Stimulated activated naive CD8-positive, alpha-beta T cell treated with anti-CD3 and anti-CD28 coated beads, Interleukin-15, amount 100 ng/mL, for 72 hours (primary cell): ENCODE measurements at regions not wholly inside any gene's neighbourhood (a gene's known extent, or its start where the extent isn't known, plus 50 kb on each side); places are given as distances from the start of the nearest gene placed in this dataset.

Experiments
- ATAC-seq: fragments of 150-1000 bp; cut with Tn5 transposase; 2 replicates; pipeline ENCODE4 v1.10.0; 2021; ENCODE audit warnings: mild to moderate bottlenecking, moderate library complexity
- DNase-seq, 2 donors: peaks; one replicate each; pipeline ENCODE4 v3.0.0; 2021 to 2022
- H3K27ac Mint-ChIP-seq, 2 donors: one replicate each; pipeline ENCODE4 v1.8.0; 2022; ENCODE audit warnings: mild to moderate bottlenecking in 2 of 2, mixed read lengths in 2 of 2, moderate library complexity in 2 of 2
- H3K27me3 Mint-ChIP-seq: one replicate; pipeline ENCODE4 v1.8.0; 2022; ENCODE audit warnings: mixed read lengths
- H3K4me1 Mint-ChIP-seq: one replicate; pipeline ENCODE4 v1.8.0; 2022; ENCODE audit warnings: mild to moderate bottlenecking, mixed read lengths
- H3K4me3 Mint-ChIP-seq, 2 donors: one replicate each; pipeline ENCODE4 v1.8.0; 2022; ENCODE audit warnings: mild to moderate bottlenecking in 2 of 2, mixed read lengths in 2 of 2, moderate library complexity in 1 of 2
- H3K9me3 Mint-ChIP-seq, 2 donors: one replicate each; pipeline ENCODE4 v1.8.0; 2022; ENCODE audit warnings: mixed read lengths in 2 of 2

GRCh38 chr6:105500693-105501092, 97.8 kb upstream of the PREP start:
- peaks cover 3% of the 10 kb centered on the region for H3K27me3 Mint-ChIP-seq
- no peaks in the 10 kb centered on the region for H3K4me1 Mint-ChIP-seq
- no peak for ATAC-seq
- DNase-seq: no peak
- no peaks in the 10 kb centered on the region for H3K9me3 Mint-ChIP-seq
- H3K4me3 Mint-ChIP-seq: no peak overlapping the region
- no peak overlapping the region for H3K27ac Mint-ChIP-seq

DNA sequence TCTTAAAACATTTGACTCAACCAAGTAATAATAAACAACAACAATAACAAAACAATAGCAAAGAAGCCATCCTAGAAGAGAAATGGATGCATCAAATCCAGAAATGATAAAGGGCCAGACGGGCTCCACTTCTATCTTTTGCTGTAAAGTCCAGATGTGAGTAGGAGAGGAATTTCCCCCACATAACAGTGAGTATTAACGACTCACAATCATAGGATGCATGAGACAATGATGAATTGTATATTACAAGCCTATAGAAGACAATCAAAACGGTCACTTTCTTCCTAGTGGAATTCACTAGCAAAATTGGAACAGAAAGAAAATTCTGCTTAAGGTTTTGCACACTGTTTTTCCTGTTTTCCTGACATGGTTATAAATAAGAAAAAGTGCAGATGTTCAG, 97.0 kb upstream of the PREP start:
- H3K4me1 Mint-ChIP-seq: no peaks in the 10 kb centered on the region
- DNase-seq (no peak), ATAC-seq (no peak)
- no peaks in the 10 kb centered on the region for H3K27me3 Mint-ChIP-seq
- H3K27ac Mint-ChIP-seq: no peak overlapping the region
- H3K9me3 Mint-ChIP-seq: no peaks in the 10 kb centered on the region
- no peak overlapping the region for H3K4me3 Mint-ChIP-seq

DNA sequence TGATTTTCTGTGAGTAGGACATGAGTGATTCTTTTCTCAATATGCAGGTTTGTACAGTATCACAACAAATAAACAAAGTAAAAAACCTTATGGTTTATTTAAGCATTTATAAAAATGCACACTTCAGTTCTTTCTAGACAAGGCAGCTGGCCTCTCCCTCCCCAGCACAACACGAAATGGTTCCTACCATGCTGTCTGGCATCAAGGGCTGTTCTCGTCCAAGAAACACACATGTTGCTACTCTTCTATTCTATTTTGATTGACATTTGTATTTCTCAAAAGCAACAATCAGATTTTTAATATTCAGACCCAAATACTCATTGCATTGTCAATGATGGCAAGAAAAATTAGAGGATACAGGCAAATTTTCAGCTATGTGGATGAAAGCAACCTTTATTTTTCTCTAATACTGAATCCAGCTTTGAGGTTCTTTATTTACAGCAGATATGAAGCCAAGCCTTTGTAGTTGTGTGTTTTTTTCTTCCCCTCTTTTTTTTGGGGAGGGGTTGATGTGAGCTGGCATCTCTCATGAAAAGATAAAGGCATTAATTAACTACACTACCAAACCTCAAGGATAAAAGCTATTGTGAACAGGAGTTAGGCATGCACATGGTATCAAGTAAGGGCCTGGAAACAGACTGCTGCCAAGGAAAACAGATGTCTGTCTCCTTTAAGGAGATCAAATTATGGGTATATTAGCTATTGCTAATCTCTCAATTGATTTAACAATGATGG, 96.4 kb upstream of the PREP start:
- Mint-ChIP-seq H3K9me3 (no peaks in the 10 kb centered on the region), H3K27ac (no peak overlapping the region), H3K27me3 (no peaks in the 10 kb centered on the region), H3K4me3 (no peak overlapping the region), H3K4me1 (no peaks in the 10 kb centered on the region)
- ATAC-seq (no peak), DNase-seq (no peak)

DNA sequence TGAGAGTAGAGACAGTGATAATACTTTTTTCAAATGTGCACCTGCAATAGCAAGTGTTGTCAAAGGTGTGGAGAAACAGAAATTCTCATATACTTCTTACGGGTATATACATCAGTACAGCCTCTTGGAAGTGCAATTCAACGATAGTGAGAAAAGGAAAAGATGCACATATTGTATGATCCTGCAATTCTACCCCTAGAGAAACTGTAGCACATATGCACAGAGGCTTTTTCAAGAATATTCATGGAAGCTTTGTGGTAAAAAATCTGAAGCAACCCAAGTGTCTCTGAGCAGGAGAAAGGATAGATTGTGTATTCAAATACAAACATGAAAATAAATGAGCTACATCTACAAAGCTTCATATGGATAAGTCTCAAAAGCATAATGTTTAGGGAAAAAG, 94.7 kb upstream of the PREP start:
- no peak overlapping the region for H3K4me3 Mint-ChIP-seq
- no peaks in the 10 kb centered on the region for H3K27me3 Mint-ChIP-seq
- DNase-seq: no peak
- H3K4me1 Mint-ChIP-seq: no peaks in the 10 kb centered on the region
- H3K27ac Mint-ChIP-seq: no peak overlapping the region
- H3K9me3 Mint-ChIP-seq: no peaks in the 10 kb centered on the region
- ATAC-seq: no peak

- no peak for ATAC-seq
- H3K4me1 Mint-ChIP-seq: no peaks in the 10 kb centered on the region
These were observed 92.6 kb upstream of the PREP start for GRCh38 chr6:105495515-105495914.

GRCh38 chr6:105494688-105495087, 91.8 kb upstream of the PREP start:
- Mint-ChIP-seq H3K4me3 (no peak overlapping the region), H3K27ac (no peak overlapping the region), H3K27me3 (no peaks in the 10 kb centered on the region), H3K4me1 (no peaks in the 10 kb centered on the region), H3K9me3 (no peaks in the 10 kb centered on the region)
- DNase-seq (no peak), ATAC-seq (no peak)

More at GRCh38 chr6:105495515-105495914, 92.6 kb upstream of the PREP start:
- no peak overlapping the region for H3K4me3 Mint-ChIP-seq
- H3K27me3 Mint-ChIP-seq: no peaks in the 10 kb centered on the region
- no peak overlapping the region for H3K27ac Mint-ChIP-seq
- no peaks in the 10 kb centered on the region for H3K9me3 Mint-ChIP-seq
- no peak for DNase-seq

DNA sequence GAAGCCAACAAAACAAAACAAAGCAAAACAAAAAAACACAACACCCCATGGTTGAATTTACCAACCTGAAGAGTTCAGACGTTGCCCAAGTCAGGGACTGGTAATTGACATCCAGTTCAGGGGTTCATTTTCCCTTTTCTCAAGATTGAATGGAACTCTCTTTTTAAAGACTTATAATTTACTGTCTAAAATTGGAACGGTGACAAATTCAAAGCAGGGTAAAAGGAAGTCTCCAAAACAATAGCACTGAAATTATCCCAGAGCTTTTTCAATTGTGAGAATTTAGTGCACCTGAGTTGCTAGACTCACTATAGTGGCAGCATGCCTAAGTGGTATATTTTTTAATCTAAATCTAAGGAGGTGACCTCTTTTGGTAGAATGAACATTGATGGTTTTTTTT, 90.9 kb upstream of the PREP start:
- ATAC-seq: no peak
- no peaks in the 10 kb centered on the region for H3K4me1 Mint-ChIP-seq
- no peak overlapping the region for H3K27ac Mint-ChIP-seq
- no peak overlapping the region for H3K4me3 Mint-ChIP-seq
- H3K27me3 Mint-ChIP-seq: no peaks in the 10 kb centered on the region
- H3K9me3 Mint-ChIP-seq: no peaks in the 10 kb centered on the region
- no peak for DNase-seq

GRCh38 chr6:105492706-105493673, 90.1 kb upstream of the PREP start:
- Mint-ChIP-seq H3K9me3 (no peaks in the 10 kb centered on the region), H3K4me1 (peaks cover 2% of the 10 kb centered on the region), H3K27me3 (no peaks in the 10 kb centered on the region), H3K4me3 (no peak overlapping the region), H3K27ac (no peak overlapping the region)
- ATAC-seq: peak; percentile 56
- DNase-seq: no peak

GRCh38 chr6:105489216-105489530, 86.3 kb upstream of the PREP start:
- Mint-ChIP-seq H3K4me1 (peaks cover 22% of the 10 kb centered on the region), H3K4me3 (no peak overlapping the region), H3K27me3 (peaks cover 7% of the 10 kb centered on the region), H3K27ac (peak overlapping the region in 1 of 2 donors; percentile 54), H3K9me3 (no peaks in the 10 kb centered on the region)
- ATAC-seq (no peak), DNase-seq (no peak)

DNA sequence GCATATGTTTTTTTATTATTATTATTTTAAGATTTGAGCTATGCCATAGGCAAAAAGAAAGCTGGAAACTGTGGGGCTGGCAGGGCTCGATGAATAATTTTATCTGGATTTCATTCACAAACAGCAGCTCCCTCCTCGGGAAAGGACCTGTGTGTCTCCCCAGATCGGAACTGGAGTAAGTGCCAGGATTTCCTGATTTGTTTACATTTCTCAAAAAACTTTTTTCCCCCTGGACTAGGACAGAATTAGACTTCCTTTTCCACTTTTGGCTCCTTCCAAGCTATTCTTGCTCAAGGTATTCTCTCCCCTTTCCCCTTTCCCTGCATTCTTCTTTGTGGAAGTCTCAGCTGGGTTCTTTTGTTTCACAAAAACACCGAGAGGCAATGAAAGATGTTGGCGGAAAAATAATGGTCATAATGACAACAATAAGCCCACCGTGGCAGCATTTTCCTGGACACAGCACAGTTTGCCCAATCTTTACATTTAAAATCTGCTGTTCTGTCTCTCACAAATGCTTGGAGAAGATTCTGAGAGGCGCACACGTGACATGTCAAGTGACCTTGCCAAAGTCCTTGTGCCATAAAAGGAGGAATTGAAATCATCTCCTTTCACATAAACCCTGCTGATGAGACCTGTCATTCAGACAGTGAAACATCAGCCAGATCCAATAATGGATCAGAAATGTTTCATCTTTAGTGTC, 85.8 kb upstream of the PREP start:
- Mint-ChIP-seq H3K27ac (no peak overlapping the region), H3K9me3 (no peaks in the 10 kb centered on the region), H3K4me1 (peaks cover 22% of the 10 kb centered on the region), H3K4me3 (no peak overlapping the region), H3K27me3 (peaks cover 10% of the 10 kb centered on the region)
- DNase-seq (no peak), ATAC-seq (no peak)

- peak overlapping the region; percentile 54 to 86 for H3K27ac Mint-ChIP-seq
- peaks cover 22% of the 10 kb centered on the region for H3K4me1 Mint-ChIP-seq
- H3K4me3 Mint-ChIP-seq: no peak overlapping the region
- H3K9me3 Mint-ChIP-seq: no peaks in the 10 kb centered on the region
- peaks cover 10% of the 10 kb centered on the region for H3K27me3 Mint-ChIP-seq
- no peak for ATAC-seq
- no peak for DNase-seq
These were observed 84.3 kb upstream of the PREP start for GRCh38 chr6:105487040-105487790.

DNA sequence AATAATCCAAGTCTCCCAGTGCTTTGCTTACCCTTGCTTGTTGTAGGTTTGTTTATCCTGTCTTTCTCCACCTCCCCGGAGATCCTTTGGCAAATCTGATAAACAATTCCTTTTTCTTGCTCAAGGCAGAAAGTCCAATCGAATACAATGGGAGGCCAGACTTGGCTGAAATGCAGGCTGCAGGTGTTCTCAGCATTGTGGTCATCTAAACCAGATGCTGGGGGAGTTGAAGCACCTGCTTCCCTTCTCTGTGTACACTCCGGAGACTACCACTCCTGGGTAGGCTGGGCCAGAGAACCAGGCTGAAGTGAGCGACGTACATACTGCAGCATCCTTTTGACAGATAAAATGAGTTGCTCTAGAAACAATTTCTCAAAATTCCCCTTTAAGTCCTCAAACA, 82.6 kb upstream of the PREP start:
- no peak overlapping the region for H3K27ac Mint-ChIP-seq
- H3K9me3 Mint-ChIP-seq: no peaks in the 10 kb centered on the region
- ATAC-seq: no peak
- peaks cover 10% of the 10 kb centered on the region for H3K27me3 Mint-ChIP-seq
- peaks cover 22% of the 10 kb centered on the region for H3K4me1 Mint-ChIP-seq
- DNase-seq: no peak
- H3K4me3 Mint-ChIP-seq: no peak overlapping the region

GRCh38 chr6:105484238-105485161, 81.6 kb upstream of the PREP start:
- Mint-ChIP-seq H3K27ac (peak overlapping the region; percentile 3 to 54), H3K9me3 (no peaks in the 10 kb centered on the region), H3K4me3 (no peak overlapping the region), H3K4me1 (peaks cover 22% of the 10 kb centered on the region), H3K27me3 (peaks cover 10% of the 10 kb centered on the region)
- ATAC-seq (peak; percentile 66), DNase-seq (peak in 1 of 2 donors; percentile 8)

- DNase-seq: no peak
- no peak overlapping the region for H3K27ac Mint-ChIP-seq
- H3K4me1 Mint-ChIP-seq: peaks cover 22% of the 10 kb centered on the region
- H3K9me3 Mint-ChIP-seq: no peaks in the 10 kb centered on the region
- no peak overlapping the region for H3K4me3 Mint-ChIP-seq
- no peak for ATAC-seq
- peaks cover 15% of the 10 kb centered on the region for H3K27me3 Mint-ChIP-seq
These were observed 80.6 kb upstream of the PREP start for GRCh38 chr6:105483492-105483891.
